ENCODE measurements at regions not wholly inside any gene's neighbourhood (a gene's known extent, or its start where the extent isn't known, plus 50 kb on each side); places are given as distances from the start of the nearest gene placed in this dataset.

DNA sequence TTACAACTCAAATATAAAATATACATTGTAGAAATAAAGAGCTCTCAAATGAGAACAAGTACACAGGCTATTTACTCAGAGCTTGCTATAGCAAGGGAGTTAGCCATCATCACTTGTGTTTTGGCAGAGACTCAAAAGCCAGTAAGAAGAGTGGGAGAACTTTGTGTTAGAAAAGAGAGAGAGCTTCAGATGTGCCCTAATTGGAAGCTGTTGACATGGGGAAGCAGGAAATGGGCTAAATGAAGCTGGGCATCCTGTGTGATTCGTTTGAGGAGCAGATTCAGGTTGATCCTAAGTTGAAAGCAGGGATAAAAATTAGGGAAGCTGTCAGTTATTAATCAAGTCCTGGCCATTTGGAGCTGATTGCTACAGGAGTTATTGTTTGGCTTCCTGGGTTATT is 207.4 kb upstream of the MAOA start:
- TF ChIP-seq, protein P1, sequence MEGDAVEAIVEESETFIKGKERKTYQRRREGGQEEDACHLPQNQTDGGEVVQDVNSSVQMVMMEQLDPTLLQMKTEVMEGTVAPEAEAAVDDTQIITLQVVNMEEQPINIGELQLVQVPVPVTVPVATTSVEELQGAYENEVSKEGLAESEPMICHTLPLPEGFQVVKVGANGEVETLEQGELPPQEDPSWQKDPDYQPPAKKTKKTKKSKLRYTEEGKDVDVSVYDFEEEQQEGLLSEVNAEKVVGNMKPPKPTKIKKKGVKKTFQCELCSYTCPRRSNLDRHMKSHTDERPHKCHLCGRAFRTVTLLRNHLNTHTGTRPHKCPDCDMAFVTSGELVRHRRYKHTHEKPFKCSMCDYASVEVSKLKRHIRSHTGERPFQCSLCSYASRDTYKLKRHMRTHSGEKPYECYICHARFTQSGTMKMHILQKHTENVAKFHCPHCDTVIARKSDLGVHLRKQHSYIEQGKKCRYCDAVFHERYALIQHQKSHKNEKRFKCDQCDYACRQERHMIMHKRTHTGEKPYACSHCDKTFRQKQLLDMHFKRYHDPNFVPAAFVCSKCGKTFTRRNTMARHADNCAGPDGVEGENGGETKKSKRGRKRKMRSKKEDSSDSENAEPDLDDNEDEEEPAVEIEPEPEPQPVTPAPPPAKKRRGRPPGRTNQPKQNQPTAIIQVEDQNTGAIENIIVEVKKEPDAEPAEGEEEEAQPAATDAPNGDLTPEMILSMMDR (IDR thresholded peaks at IDR 0.05; ENCODE audit: borderline replicate concordance, extremely low read depth, low read length, poor library complexity, severe bottlenecking): no peak
- no peak for TF ChIP-seq EZH2 (IDR thresholded peaks at IDR 0.05; ENCODE audit: borderline replicate concordance, low read depth, low read length, severe bottlenecking)
